PC-3 (cell line): ENCODE measurements at regions not wholly inside any gene's neighbourhood (a gene's known extent, or its start where the extent isn't known, plus 50 kb on each side); places are given as distances from the start of the nearest gene placed in this dataset.

Source experiments
- ATAC-seq: fragments of 200-7000 bp; cut with Tn5 transposase; 2 replicates; pipeline ENCODE4 v1.9.1; 2020; ENCODE audit warnings: mild to moderate bottlenecking, moderate library complexity
- BruUV-seq: library from RNA; stranded (reverse); fragments of 400-500 nt; replicated peaks from 2 replicates; lab custom pipeline; 2021; lab: Mats Ljungman, UMichigan
- CTCF ChIA-PET: fragments of 300-600 bp; sonication (Branson Sonifier 250); formaldehyde crosslinking; loops from one replicate; lab custom pipeline; 2022; ENCODE audit warnings: antibody characterized with exemption; lab: Charles Lee
- POLR2A ChIA-PET: fragments of 300-600 bp; sonication (Branson Sonifier 250); formaldehyde crosslinking; loops from one replicate; lab custom pipeline; 2022; ENCODE audit warnings: antibody characterized with exemption; ENCODE audit not compliant: unreplicated experiment; lab: Charles Lee
- DNase-seq: peaks from one replicate; pipeline ENCODE4 v3.0.0-alpha.2; 2015
- H2AFZ ChIP-seq: fragments of 300-600 bp; sonication (generic); 2 replicates; pipeline ENCODE4 v1.6.0; 2016; ENCODE audit warnings: antibody characterized with exemption, low read length
- H3F3A ChIP-seq: fragments of 300-600 bp; sonication (generic); one replicate; pipeline ENCODE4 v1.6.0; 2017; ENCODE audit warnings: antibody characterized with exemption, low read length, control low read depth, mild to moderate bottlenecking; ENCODE audit not compliant: unreplicated experiment
- H3K27ac ChIP-seq: fragments of 300-600 bp; sonication (generic); 2 replicates; pipeline ENCODE4 v1.5.1; 2016; ENCODE audit warnings: mild to moderate bottlenecking, low read length
- H3K27me3 ChIP-seq: fragments of 300-600 bp; sonication (generic); 2 replicates; pipeline ENCODE4 v1.6.1; 2016; ENCODE audit warnings: low read length, mixed read lengths
- H3K36me3 ChIP-seq: fragments of 300-600 bp; sonication (generic); 2 replicates; pipeline ENCODE4 v1.6.1; 2016; ENCODE audit warnings: low read depth, mixed run types, low read length, mixed read lengths
- H3K4me1 ChIP-seq: fragments of 300-600 bp; sonication (generic); 2 replicates; pipeline ENCODE4 v1.5.1; 2016; ENCODE audit warnings: low read length; ENCODE audit not compliant: insufficient read depth
- H3K4me2 ChIP-seq: fragments of 300-600 bp; sonication (generic); 2 replicates; pipeline ENCODE4 v1.6.0; 2016; ENCODE audit warnings: low read length
- H3K4me3 ChIP-seq: fragments of 300-600 bp; sonication (generic); 2 replicates; pipeline ENCODE4 v1.5.1; 2016; ENCODE audit warnings: mild to moderate bottlenecking, low read length, mixed read lengths
- H3K79me2 ChIP-seq: fragments of 300-600 bp; sonication (generic); 2 replicates; pipeline ENCODE4 v1.6.1; 2017; ENCODE audit warnings: low read length, mixed read lengths
- H3K9ac ChIP-seq: fragments of 300-600 bp; sonication (generic); 2 replicates; pipeline ENCODE4 v1.6.0; 2016; ENCODE audit warnings: mild to moderate bottlenecking, low read length
- H3K9me2 ChIP-seq: fragments of 300-600 bp; sonication (generic); replicated peaks from 2 replicates; pipeline ENCODE4 v1.6.1; 2016; ENCODE audit warnings: mixed run types, low read length, mixed read lengths
- H3K9me3 ChIP-seq: fragments of 300-600 bp; sonication (generic); 2 replicates; pipeline ENCODE4 v1.6.1; 2016; ENCODE audit warnings: low read length, mixed read lengths
- H4K20me1 ChIP-seq: fragments of 300-600 bp; sonication (generic); 2 replicates; pipeline ENCODE4 v1.6.1; 2016; ENCODE audit warnings: low read length, mixed read lengths
- CTCF ChIP-seq: fragments of 300-600 bp; sonication (generic); conservative IDR thresholded peaks from 2 replicates; pipeline ENCODE4 v1.5.1; 2017; ENCODE audit warnings: antibody characterized with exemption, low read depth, mild to moderate bottlenecking, low read length
- EZH2 ChIP-seq: fragments of 300-600 bp; sonication (generic); IDR thresholded peaks from one replicate; pipeline ENCODE4 v1.6.1; 2017; ENCODE audit warnings: antibody characterized with exemption, mild to moderate bottlenecking, low read length; ENCODE audit not compliant: unreplicated experiment
- EZH2phosphoT487 ChIP-seq: fragments of 300-600 bp; sonication (generic); IDR thresholded peaks from 2 replicates; pipeline ENCODE4 v1.6.1; 2018; ENCODE audit warnings: mild to moderate bottlenecking, antibody characterized with exemption, low read length, borderline replicate concordance
- intact Hi-C: fragments of 100-400 bp; cut with micrococcal nuclease; formaldehyde crosslinking; loops from 2 replicates; pipeline ENCODE4 v1.9.0; 2023

- intact Hi-C loops = no loop called here
- DNase-seq (no peak), ATAC-seq (no peak)
- no peaks in the 10 kb centered on the region for H4K20me1 ChIP-seq
- H3K27me3 ChIP-seq = no peaks in the 10 kb centered on the region
- no peaks in the 10 kb centered on the region for H3K4me1 ChIP-seq
- no peaks in the 10 kb centered on the region for H3K36me3 ChIP-seq
- H3K4me3 ChIP-seq = no peak overlapping the region
- CTCF ChIA-PET = no interaction called here
- POLR2A ChIA-PET = no interaction called here
- H3K9me3 ChIP-seq = no peaks in the 10 kb centered on the region
- H3F3A ChIP-seq = no peaks in the 10 kb centered on the region
- no peak overlapping the region for H3K27ac ChIP-seq
- TF ChIP-seq CTCF = no peak
- no peak for TF ChIP-seq EZH2phosphoT487
- H2AFZ ChIP-seq = no peak overlapping the region
- H3K4me2 ChIP-seq = no peak overlapping the region
- no TSS peak for BruUV-seq
- H3K79me2 ChIP-seq = no peaks in the 10 kb centered on the region
- no peak overlapping the region for H3K9ac ChIP-seq
- H3K9me2 ChIP-seq = no peaks in the 10 kb centered on the region
Observed at GRCh38 chr12:118650586-118650960, 274.2 kb downstream of the SUDS3 start.

- no peak overlapping the region for H3K9ac ChIP-seq
- no peaks in the 10 kb centered on the region for H4K20me1 ChIP-seq
- BruUV-seq = no TSS peak
- TF ChIP-seq EZH2phosphoT487 = no peak
- no peak for TF ChIP-seq CTCF
- TF ChIP-seq EZH2 = no peak
- H3K4me3 ChIP-seq = no peak overlapping the region
- POLR2A ChIA-PET = no interaction called here
- no peak overlapping the region for H2AFZ ChIP-seq
- no peaks in the 10 kb centered on the region for H3K27me3 ChIP-seq
- CTCF ChIA-PET = no interaction called here
- no peaks in the 10 kb centered on the region for H3K4me1 ChIP-seq
- H3K79me2 ChIP-seq = no peaks in the 10 kb centered on the region
- ATAC-seq (no peak), DNase-seq (no peak)
- H3K27ac ChIP-seq = no peak overlapping the region
- H3K36me3 ChIP-seq = no peaks in the 10 kb centered on the region
- H3K9me3 ChIP-seq = no peaks in the 10 kb centered on the region
- intact Hi-C loops = no loop called here
- no peak overlapping the region for H3K4me2 ChIP-seq
- no peaks in the 10 kb centered on the region for H3K9me2 ChIP-seq
- H3F3A ChIP-seq = no peaks in the 10 kb centered on the region
Observed at GRCh38 chr12:118651487-118651886, 275.1 kb downstream of the SUDS3 start.

GRCh38 chr12:118655588-118655987 lies 279.2 kb downstream of the SUDS3 start:
- CTCF ChIA-PET = no interaction called here
- Histone ChIP-seq H3K4me2 (no peak overlapping the region), H3K79me2 (no peaks in the 10 kb centered on the region), H3K27me3 (no peaks in the 10 kb centered on the region), H3K36me3 (no peaks in the 10 kb centered on the region), H4K20me1 (no peaks in the 10 kb centered on the region), H2AFZ (no peak overlapping the region), H3K4me1 (no peaks in the 10 kb centered on the region), H3K9me3 (no peaks in the 10 kb centered on the region), H3K4me3 (no peak overlapping the region), H3K9me2 (no peaks in the 10 kb centered on the region), H3F3A (no peaks in the 10 kb centered on the region), H3K9ac (no peak overlapping the region), H3K27ac (no peak overlapping the region)
- POLR2A ChIA-PET = no interaction called here
- BruUV-seq = no TSS peak
- intact Hi-C loops = no loop called here
- TF ChIP-seq EZH2 = no peak
- TF ChIP-seq EZH2phosphoT487 = no peak
- TF ChIP-seq CTCF = no peak
- no peak for DNase-seq
- no peak for ATAC-seq
